Suprapubic skin (tissue), 3 donors: ENCODE measurements at regions not wholly inside any gene's neighbourhood (a gene's known extent, or its start where the extent isn't known, plus 50 kb on each side); places are given as distances from the start of the nearest gene placed in this dataset.

Experiments used
- CTCF ChIP-seq, 2 donors: fragments of 200-600 bp in 1 of 2; fragments of 450-650 bp in 1 of 2; sonication (generic) in 1 of 2; IDR thresholded peaks; one replicate each; pipeline ENCODE4 v1.5.1; 2016 to 2019; ENCODE audit warnings: antibody characterized with exemption in 2 of 2, mild to moderate bottlenecking in 1 of 2, moderate library complexity in 1 of 2
- EP300 ChIP-seq: sonication (generic); formaldehyde crosslinking; IDR thresholded peaks from one replicate; pipeline ENCODE4 v1.6.1; 2017; ENCODE audit warnings: antibody characterized with exemption

- TF ChIP-seq CTCF (IDR thresholded peaks at IDR 0.05) (no peak), EP300 (no peak)
These were observed 564.7 kb downstream of the PTPRU start for GRCh38 chr1:29801003-29801402.
